Upper lobe of right lung (tissue), 1 donor: ENCODE measurements at regions not wholly inside any gene's neighbourhood (a gene's known extent, or its start where the extent isn't known, plus 50 kb on each side); places are given as distances from the start of the nearest gene placed in this dataset.
A peak's percentile ranks its signal among the peaks of the same experiment; 100 is the strongest.

ENCODE experiments used
- ATAC-seq: fragments of 200-7000 bp; cut with Tn5 transposase; one replicate; pipeline ENCODE4 v1.9.1; 2020; ENCODE audit warnings: mild to moderate bottlenecking, moderate library complexity
- DNase-seq: peaks from one replicate; pipeline ENCODE4 v3.0.0-alpha.2; 2020
- H3K27ac ChIP-seq: fragments of 200-600 bp; one replicate; pipeline ENCODE4 v1.8.0; 2022
- H3K27me3 ChIP-seq: fragments of 200-600 bp; one replicate; pipeline ENCODE4 v1.8.0; 2022; ENCODE audit warnings: mild to moderate bottlenecking
- H3K36me3 ChIP-seq: fragments of 200-600 bp; one replicate; pipeline ENCODE4 v1.8.0; 2022
- H3K4me1 ChIP-seq: fragments of 200-600 bp; one replicate; pipeline ENCODE4 v1.8.0; 2022
- H3K4me3 ChIP-seq: fragments of 200-600 bp; one replicate; pipeline ENCODE4 v1.8.0; 2022; ENCODE audit warnings: mild to moderate bottlenecking
- H3K9me3 ChIP-seq: fragments of 200-600 bp; one replicate; pipeline ENCODE4 v1.8.0; 2022
- intact Hi-C: fragments of 100-400 bp; cut with DNase I; formaldehyde crosslinking; loops from one replicate; pipeline ENCODE4 v1.11.0; 2022
- TF ChIP-seq, protein P1 (sequence below): fragments of 200-600 bp; IDR thresholded peaks from one replicate; pipeline ENCODE4 v1.8.0; 2022; ENCODE audit warnings: antibody characterized with exemption
- donor health status: DM: no; HTN: yes; CAD: no; lungs with severe emphysema.

GRCh38 chr3:124586126-124587052 is 143.9 kb upstream of the UMPS start:
- intact Hi-C loops = no loop called here
- Histone ChIP-seq H3K27ac (no peak overlapping the region), H3K27me3 (no peaks in the 10 kb centered on the region), H3K4me3 (no peak overlapping the region), H3K36me3 (no peaks in the 10 kb centered on the region), H3K4me1 (peaks cover 9% of the 10 kb centered on the region), H3K9me3 (no peaks in the 10 kb centered on the region)
- DNase-seq (no peak), ATAC-seq (no peak)
- TF ChIP-seq, protein P1, sequence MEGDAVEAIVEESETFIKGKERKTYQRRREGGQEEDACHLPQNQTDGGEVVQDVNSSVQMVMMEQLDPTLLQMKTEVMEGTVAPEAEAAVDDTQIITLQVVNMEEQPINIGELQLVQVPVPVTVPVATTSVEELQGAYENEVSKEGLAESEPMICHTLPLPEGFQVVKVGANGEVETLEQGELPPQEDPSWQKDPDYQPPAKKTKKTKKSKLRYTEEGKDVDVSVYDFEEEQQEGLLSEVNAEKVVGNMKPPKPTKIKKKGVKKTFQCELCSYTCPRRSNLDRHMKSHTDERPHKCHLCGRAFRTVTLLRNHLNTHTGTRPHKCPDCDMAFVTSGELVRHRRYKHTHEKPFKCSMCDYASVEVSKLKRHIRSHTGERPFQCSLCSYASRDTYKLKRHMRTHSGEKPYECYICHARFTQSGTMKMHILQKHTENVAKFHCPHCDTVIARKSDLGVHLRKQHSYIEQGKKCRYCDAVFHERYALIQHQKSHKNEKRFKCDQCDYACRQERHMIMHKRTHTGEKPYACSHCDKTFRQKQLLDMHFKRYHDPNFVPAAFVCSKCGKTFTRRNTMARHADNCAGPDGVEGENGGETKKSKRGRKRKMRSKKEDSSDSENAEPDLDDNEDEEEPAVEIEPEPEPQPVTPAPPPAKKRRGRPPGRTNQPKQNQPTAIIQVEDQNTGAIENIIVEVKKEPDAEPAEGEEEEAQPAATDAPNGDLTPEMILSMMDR = no peak

DNA sequence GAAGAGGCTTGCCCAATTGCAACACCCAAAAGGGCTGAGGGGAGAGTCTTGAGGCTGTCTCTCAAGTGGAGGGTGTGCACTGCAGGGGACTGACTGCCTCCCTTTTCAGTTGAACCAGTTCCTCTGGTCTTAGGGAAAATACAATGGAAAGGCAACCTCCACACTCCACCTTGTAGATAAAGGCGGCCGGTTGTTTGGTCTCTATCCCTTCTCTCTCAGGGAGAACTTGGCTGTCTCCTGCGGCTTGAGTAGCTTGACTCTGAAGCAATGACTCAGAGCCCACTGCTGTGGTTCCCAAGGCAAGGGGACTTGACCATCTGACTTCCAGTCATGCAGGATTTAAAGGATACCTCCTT is 143.2 kb upstream of the UMPS start:
- Histone ChIP-seq H3K27me3 (no peaks in the 10 kb centered on the region), H3K36me3 (no peaks in the 10 kb centered on the region), H3K4me3 (no peak overlapping the region), H3K9me3 (no peaks in the 10 kb centered on the region), H3K27ac (no peak overlapping the region), H3K4me1 (peaks cover 9% of the 10 kb centered on the region)
- intact Hi-C loops = no loop called here
- peak; percentile 71 for ATAC-seq
- TF ChIP-seq, protein P1 = no peak
- DNase-seq = no peak

DNA sequence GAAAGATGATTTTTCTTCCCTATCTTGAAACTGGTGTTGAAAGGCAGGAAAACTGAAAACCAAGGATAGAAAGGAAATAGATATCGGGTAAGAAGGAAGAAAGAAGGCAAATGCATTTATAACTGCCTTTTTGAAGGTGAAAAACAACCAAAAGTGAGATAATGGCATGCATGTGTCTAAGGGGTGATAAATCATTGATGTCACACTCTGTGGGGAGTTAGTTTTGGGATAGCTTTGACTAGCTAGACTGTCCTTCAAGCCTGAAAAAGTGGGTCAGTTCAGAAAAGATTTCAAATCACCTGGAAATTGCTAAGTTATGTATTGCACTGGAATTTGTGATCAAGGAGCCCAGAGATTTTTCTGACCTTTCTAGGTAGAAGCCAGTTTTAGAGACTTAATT is 142.2 kb upstream of the UMPS start:
- H3K9me3 ChIP-seq = no peaks in the 10 kb centered on the region
- DNase-seq (no peak), ATAC-seq (no peak)
- H3K27ac ChIP-seq = no peak overlapping the region
- no peak overlapping the region for H3K4me3 ChIP-seq
- H3K4me1 ChIP-seq = peaks cover 9% of the 10 kb centered on the region
- intact Hi-C loops = no loop called here
- no peaks in the 10 kb centered on the region for H3K27me3 ChIP-seq
- TF ChIP-seq, protein P1 = no peak
- no peaks in the 10 kb centered on the region for H3K36me3 ChIP-seq

DNA sequence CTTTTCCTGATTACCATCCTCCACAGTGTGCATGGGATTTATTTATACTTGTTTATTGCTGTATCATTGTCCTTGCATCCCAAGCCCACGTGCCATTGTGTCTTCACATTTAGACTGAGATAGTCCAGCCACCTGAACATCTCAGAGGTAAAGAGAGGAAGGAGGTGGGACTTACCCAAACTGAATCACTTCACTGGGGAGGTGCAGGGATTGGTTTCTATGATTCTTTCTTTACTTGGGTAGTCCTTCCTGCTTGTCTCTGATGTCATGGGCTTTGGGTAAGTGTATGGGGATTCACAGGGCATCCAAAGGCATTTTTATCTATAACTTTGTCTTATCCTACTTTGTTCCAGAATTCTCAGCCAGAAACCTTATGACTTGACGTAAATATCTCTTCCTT is 141.5 kb upstream of the UMPS start:
- H3K4me3 ChIP-seq = no peak overlapping the region
- TF ChIP-seq, protein P1 = no peak
- no peaks in the 10 kb centered on the region for H3K36me3 ChIP-seq
- no peak overlapping the region for H3K27ac ChIP-seq
- DNase-seq = no peak
- intact Hi-C loops = no loop called here
- no peak for ATAC-seq
- no peaks in the 10 kb centered on the region for H3K27me3 ChIP-seq
- peaks cover 9% of the 10 kb centered on the region for H3K4me1 ChIP-seq
- H3K9me3 ChIP-seq = no peaks in the 10 kb centered on the region

DNA sequence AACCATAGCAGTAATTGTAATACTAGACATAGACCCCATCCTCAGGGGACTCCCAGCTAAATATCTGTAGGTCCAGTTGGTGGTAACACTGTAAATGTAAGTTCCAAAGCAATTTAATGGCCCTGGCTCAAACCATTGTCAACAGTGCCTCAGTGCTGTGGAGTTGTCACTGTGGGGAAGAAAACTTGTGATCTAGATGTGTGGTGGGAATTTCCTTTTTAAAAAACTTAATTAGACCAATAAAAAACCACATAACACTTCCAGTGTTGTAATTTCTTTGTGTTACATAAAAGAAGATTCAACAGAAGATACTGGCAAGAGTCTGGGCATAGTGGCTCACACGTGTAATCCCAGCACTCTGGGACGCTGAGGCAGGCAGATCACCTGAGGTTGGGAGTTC is 138.6 kb upstream of the UMPS start:
- TF ChIP-seq, protein P1 = no peak

More for the DNA sequence above, 138.6 kb upstream of the UMPS start:
- Histone ChIP-seq H3K4me1 (no peaks in the 10 kb centered on the region), H3K27ac (no peak overlapping the region), H3K4me3 (no peak overlapping the region), H3K36me3 (no peaks in the 10 kb centered on the region), H3K27me3 (no peaks in the 10 kb centered on the region), H3K9me3 (no peaks in the 10 kb centered on the region)
- ATAC-seq (no peak), DNase-seq (no peak)
- intact Hi-C loops = no loop called here
